GM18907 (cell line): ENCODE measurements at regions not wholly inside any gene's neighbourhood (a gene's known extent, or its start where the extent isn't known, plus 50 kb on each side); places are given as distances from the start of the nearest gene placed in this dataset.

Experiments
- ATAC-seq: cut with Tn5 transposase; IDR thresholded peaks from one replicate; pipeline ENCODE4 v1.9.1; 2021; ENCODE audit warnings: mild to moderate bottlenecking, moderate library complexity; ENCODE audit not compliant: unreplicated experiment

DNA sequence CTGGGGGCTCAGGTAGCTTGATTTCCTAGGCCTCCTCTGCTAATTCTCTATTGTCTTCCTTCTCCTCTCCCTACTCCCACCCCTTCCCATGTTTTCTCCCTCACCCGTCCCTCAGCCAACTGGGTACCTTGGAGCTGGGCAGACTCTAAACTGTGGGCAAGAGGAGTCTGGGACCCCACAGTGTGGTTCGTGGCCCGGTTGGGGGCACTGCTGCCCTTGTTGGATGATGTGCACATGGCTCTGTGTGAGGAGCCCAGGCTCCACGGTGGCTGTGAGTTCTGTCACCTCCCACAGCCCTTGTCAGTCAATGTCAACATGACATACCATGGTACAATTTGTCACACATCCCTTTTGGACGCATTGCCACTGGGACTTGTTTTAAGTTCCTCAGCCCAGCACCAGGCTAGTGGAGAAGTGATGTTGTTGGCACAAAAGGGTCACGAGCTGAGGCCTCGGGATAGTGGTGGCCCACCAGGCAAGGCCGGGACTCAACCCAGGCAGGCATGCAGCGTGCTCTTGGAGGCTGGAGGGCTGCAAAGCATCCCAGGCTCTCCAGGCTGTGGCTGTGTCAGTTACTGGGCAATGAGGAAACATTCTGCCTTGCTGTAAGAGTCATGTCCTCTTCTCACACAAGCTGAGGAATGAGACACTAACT is 142.3 kb downstream of the TLE3 start:
- ATAC-seq: no peak

DNA sequence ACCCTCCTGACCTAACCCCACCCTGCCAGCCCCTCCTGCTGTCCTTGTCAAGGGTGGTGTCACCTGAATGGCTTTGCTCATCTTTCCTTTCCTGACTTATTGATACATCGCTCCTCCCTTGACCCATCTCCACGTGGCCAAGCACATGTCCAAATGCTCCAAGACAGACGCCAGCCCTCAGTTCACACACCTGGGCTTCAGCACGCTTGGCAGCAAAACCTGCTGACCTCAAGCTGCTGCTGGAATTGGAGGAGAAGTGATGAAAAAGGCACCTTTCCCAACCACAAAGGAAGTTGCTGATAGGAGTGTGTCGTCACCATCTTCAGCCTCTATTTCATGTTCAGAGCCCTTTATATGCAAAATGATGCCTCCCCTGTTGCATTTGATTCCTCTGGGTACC is 141.3 kb downstream of the TLE3 start:
- no peak for ATAC-seq

DNA sequence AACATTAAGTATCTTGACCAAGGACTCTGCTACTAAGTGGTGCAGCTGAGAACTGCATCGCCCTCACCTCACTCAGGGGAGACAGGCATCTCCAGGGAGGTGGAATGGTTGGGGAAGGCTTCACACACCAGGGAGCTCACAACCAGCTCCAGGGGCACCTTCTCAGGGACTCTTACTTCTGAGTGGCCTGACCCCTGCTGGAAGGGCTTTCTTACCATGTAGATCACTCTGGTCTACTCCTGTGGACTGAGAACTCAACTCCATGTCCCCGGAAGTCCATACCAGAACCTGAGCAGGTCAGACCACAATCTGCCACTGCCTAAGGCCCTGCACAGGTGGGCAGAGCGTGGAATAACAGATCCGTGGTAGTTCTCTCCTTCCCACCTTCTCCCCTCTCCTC is 140.5 kb downstream of the TLE3 start:
- ATAC-seq: no peak

DNA sequence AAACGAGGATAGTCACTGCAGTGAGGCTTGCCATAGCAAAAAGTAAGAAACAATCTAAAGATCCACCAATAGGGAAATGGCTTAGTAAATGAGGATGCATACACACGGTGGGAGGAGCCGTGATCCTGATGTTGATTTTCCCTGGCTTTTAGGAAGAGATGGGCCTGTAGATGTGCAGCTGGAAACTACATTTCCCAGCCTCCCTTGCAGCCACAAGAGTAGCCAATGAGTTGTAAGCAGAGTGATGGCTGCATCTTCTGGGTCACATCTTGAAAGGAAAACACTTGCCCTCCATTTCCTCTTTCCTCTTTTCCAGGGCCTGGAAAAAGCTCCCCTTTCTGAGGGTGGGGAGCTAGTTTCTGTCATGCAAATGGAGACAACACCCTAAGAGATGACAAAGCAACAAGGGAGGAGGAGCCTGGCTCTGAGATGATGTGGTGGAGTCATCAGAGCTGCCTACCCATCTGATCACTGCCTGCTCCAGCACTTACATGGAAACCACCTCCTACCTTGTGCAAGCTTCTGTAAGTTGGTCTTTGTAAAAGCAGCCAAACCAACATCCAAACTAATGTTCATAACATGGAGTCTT is 139.1 kb downstream of the TLE3 start:
- no peak for ATAC-seq

DNA sequence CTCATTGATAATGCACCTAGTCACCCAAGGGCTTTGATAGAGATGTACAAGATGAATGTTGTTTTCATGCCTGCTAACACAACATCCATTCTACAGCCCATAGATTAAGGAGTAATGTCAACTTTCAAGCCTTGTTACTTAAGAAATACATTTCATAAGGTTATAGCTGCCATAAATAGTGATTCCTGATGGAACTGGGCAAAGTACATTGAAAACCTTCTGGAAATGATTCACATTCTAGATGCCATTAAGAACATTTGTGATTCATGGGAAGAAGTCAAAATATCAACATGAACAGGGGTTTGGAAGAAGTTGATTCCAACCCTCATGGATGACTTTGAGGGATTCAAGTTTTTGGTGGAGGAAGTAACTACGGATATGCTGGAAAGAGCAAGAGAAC is 135.2 kb downstream of the TLE3 start:
- ATAC-seq: no peak

DNA sequence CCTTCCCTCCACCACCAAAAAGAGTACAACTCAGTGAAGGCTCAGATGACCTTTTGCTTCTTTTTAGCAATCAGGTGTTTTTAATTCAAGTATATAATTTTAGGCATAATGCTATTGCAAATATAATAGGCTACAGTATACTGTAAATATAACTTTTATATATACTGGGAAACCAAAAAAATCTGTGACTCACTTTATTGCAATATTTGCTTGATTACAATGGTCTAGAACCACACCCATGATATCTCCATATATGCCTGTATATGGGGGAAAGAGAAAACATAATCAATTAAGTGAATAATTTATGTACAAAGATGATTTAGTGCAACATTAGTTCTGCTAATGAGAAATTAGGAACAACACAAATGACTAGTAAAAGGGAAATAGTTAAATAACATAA is 134.3 kb downstream of the TLE3 start:
- ATAC-seq: no peak

- no peak for ATAC-seq
These were observed 125.9 kb downstream of the TLE3 start for GRCh38 chr15:69971771-69972170.

DNA sequence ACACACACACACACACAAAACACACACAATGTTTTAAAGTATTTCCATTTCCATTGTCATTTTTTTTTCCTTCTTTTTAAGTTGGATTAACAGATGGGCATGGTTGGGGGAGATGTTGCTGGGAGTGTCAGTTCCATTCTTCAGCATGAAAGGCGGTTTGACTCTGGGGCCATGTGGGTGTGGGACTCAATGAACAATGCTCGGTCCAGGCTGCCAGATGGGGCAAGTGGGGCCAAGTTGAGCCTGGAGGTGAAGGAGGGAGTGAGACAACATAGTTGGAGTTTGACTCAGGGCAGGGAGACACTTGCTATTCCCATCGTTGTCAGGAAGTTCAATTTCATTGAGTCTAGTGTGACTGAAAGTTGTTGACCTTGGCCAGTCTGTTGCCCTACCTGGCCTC is 125.3 kb downstream of the TLE3 start:
- no peak for ATAC-seq

- ATAC-seq: no peak
These were observed 124.5 kb downstream of the TLE3 start for GRCh38 chr15:69973102-69973714.

- no peak for ATAC-seq
These were observed 123.8 kb downstream of the TLE3 start for GRCh38 chr15:69973880-69974279.

- ATAC-seq: no peak
These were observed 123.4 kb downstream of the TLE3 start for GRCh38 chr15:69974321-69974720.

- ATAC-seq: no peak
These were observed 121.2 kb downstream of the TLE3 start for GRCh38 chr15:69976366-69976994.

DNA sequence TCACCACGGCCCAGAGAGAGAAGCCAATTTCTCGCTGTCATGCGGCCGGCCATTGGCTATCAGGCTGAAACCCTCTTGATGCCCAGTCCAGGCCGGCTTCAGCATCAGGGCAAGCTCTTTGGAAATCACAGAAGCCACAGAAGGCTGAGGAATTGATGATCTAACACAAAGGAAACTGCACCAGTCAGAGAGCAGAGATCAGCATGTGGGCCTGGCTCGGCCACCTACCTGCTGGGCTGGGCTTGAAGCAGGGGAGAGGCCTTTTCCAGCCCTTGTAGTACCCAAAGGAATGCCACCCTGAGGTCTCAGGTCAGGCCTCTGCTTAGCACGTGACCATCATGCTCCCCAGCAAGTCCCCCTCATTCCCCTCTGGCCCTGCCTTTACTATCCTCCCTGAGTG is 119.1 kb downstream of the TLE3 start:
- no peak for ATAC-seq

DNA sequence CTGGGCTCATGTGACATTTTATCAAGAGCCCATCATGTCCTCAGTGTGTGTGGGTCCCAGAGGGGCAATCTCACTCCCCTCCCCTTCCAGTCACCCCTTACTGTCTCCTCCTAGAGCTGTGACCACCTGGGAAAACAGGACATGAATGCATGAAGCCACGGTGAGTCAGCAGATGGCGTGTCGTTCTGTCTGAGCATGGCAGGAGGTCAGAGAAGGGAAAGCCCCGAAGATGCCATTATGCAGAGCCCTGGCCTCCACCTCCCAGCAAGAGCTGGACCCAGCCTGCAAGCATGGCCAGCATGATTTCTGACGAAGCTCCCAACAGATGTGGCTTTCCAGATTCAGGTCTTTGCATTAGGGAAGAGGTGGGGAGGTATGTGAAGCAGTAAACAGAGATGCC is 118.5 kb downstream of the TLE3 start:
- ATAC-seq: peak; percentile 67

DNA sequence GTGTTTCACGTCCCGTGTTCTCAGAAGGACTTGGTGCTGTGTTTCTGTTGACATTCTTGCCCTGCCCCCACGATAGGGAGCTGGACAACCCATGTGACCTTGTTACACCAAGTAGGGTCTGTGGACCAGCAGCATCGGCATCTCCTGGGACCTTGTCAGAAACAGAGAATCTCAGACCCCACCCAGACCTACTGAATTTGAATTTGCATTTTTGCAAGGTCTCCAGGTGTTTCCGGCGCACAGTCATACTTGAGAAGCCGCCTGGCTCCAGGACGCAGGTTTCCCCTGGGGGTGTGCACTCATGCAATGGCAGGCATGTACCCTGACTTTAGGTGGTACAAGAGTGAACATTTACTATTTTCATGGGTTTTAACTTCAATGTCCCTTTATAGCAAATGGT is 117.9 kb downstream of the TLE3 start:
- ATAC-seq: peak; percentile 79

DNA sequence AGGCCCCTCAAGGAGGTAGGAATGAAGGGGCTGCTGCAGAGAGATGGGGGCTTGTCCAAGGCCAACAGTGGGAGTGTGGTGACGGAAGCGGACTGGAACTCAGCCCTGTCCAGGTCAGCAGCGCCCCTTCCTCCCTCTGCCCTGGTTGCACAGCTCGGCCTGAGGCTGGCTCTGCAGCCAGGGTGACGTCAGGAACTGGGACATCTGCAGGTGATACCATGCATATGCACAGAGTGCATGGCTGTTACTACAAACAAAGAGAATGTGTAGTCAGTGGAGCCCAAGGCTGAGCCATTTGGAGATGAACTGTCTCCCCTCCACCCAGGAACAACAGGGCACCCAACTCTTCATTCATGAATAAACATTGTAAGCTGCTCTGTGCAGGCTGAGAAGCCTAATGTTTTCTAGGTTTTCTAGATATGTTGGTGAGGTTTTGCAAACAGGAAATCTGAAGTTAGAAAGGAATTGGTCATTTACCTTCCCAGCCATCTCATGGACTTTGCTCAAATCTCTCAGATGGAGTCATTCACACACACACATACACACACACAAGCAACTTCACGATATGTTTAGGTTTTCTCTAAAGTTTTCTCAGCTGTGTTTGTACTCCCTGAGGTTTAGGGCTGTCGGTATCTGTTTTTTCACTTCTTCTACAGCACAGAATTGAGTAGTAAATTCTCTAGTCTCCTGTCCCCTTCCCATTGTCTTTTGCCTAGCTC is 117.2 kb downstream of the TLE3 start:
- ATAC-seq: peak; percentile 23

- no peak for ATAC-seq
These were observed 115.7 kb downstream of the TLE3 start for GRCh38 chr15:69982037-69982436.

DNA sequence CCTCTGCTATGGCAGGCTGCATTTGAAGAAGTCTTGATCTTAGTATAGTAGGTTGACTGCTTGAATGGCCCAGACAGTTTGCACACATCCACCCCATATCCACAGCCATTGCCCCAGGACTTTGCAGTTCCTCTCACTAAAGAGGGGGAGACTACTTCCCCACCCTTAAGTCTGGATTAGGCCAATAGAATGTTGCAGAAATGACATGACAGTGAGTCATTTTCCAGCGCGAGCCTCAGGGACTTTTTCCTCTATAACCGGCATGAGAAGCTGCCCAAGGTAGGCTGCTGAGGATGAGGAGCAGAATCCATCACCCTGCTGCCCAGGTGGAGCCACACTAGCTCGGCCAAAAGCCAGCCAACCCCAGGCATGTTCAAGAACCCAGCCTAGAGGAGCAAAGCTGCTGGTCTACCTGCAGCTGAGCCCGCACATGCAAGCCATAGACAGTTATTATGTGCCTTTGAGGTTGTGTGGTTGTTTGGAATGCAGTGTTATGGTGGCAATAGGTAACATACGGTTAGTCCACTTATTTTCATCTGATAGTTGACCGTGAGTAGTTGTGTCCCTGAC is 113.9 kb downstream of the TLE3 start:
- no peak for ATAC-seq

GRCh38 chr15:69987492-69988489 is 109.9 kb downstream of the TLE3 start:
- ATAC-seq: no peak
